ENCODE measurements at regions not wholly inside any gene's neighbourhood (a gene's known extent, or its start where the extent isn't known, plus 50 kb on each side); places are given as distances from the start of the nearest gene placed in this dataset.

GRCh38 chr12:39028382-39028781 lies 123.0 kb upstream of the CPNE8 start:
- no peak overlapping the region for H2AFZ ChIP-seq (ENCODE audit: low read depth, low read length, poor library complexity, severe bottlenecking)
- ChIA-PET CTCF (no interaction called here), POLR2A (no interaction called here), RAD21 (ENCODE audit: low non-redundant PET in 1 of 2, low total read pairs in 2 of 2, uncharacterized antibody in 2 of 2, unreplicated experiment in 2 of 2) (no interaction called here)
- H3K4me1 ChIP-seq (ENCODE audit: control insufficient read depth in 1 of 2, insufficient read depth in 2 of 2, low read length in 2 of 2) = no peaks in the 10 kb centered on the region
- intact Hi-C loops (cut with micrococcal nuclease) = loop anchor here (10.0 kb wide), 1 partner anchor 54 kb away; no protein-coding TSS in a partner anchor
- no peaks in the 10 kb centered on the region for H3K27me3 ChIP-seq (ENCODE audit: insufficient read depth, low read length)
- H3K9me3 ChIP-seq (ENCODE audit: control insufficient read depth in 1 of 2, insufficient read depth in 1 of 2, low read depth in 1 of 2, low read length in 2 of 2) = no peaks in the 10 kb centered on the region
- no peaks in the 10 kb centered on the region for H4K20me1 ChIP-seq (ENCODE audit: insufficient read depth)
- no peaks in the 10 kb centered on the region for H3K79me2 ChIP-seq (ENCODE audit: insufficient read depth, low read length)
- H3K4me2 ChIP-seq (ENCODE audit: low read length) = no peak overlapping the region
- no peak for ATAC-seq
- H3K27ac ChIP-seq (ENCODE audit: low read depth, low read length) = no peak overlapping the region
- H3K9ac ChIP-seq (ENCODE audit: low read length) = no peak overlapping the region
- no TSS peak for BruUV-seq (replicated peaks)
- H3K9me2 ChIP-seq (ENCODE audit: insufficient read depth) = no peaks in the 10 kb centered on the region
- no peak for DNase-seq (ENCODE audit: low read depth, low spot score)
- no peak overlapping the region for H3K4me3 ChIP-seq (replicated peaks in 1 of 2; ENCODE audit: low read depth in 1 of 2, low read length in 2 of 2)
- H3K36me3 ChIP-seq (ENCODE audit: control insufficient read depth in 1 of 2, insufficient read depth in 2 of 2, low read length in 2 of 2) = no peaks in the 10 kb centered on the region
- no peak for TF ChIP-seq SIN3A (IDR thresholded peaks at IDR 0.05; ENCODE audit: low read depth)
- no peak for TF ChIP-seq YY1 (IDR thresholded peaks at IDR 0.05; ENCODE audit: extremely low read depth, insufficient replicate concordance, low read depth, low read length)
- no peak for TF ChIP-seq CEBPB (IDR thresholded peaks at IDR 0.05; ENCODE audit: low read depth)
- TF ChIP-seq EZH2 (IDR thresholded peaks at IDR 0.05) = no peak
- no peak for TF ChIP-seq ATF3 (IDR thresholded peaks at IDR 0.05)
- no peak for TF ChIP-seq RAD21 (IDR thresholded peaks at IDR 0.05; ENCODE audit: low read depth)
- TF ChIP-seq, protein P1, sequence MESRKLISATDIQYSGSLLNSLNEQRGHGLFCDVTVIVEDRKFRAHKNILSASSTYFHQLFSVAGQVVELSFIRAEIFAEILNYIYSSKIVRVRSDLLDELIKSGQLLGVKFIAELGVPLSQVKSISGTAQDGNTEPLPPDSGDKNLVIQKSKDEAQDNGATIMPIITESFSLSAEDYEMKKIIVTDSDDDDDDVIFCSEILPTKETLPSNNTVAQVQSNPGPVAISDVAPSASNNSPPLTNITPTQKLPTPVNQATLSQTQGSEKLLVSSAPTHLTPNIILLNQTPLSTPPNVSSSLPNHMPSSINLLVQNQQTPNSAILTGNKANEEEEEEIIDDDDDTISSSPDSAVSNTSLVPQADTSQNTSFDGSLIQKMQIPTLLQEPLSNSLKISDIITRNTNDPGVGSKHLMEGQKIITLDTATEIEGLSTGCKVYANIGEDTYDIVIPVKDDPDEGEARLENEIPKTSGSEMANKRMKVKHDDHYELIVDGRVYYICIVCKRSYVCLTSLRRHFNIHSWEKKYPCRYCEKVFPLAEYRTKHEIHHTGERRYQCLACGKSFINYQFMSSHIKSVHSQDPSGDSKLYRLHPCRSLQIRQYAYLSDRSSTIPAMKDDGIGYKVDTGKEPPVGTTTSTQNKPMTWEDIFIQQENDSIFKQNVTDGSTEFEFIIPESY (IDR thresholded peaks at IDR 0.05; ENCODE audit: extremely low read depth, insufficient replicate concordance, low read length) = no peak
- no peak for TF ChIP-seq EZH2phosphoT487 (IDR thresholded peaks at IDR 0.05; ENCODE audit: borderline replicate concordance)
- TF ChIP-seq ELF1 (IDR thresholded peaks at IDR 0.05; ENCODE audit: borderline replicate concordance, low read depth) = no peak
- TF ChIP-seq, protein P2, sequence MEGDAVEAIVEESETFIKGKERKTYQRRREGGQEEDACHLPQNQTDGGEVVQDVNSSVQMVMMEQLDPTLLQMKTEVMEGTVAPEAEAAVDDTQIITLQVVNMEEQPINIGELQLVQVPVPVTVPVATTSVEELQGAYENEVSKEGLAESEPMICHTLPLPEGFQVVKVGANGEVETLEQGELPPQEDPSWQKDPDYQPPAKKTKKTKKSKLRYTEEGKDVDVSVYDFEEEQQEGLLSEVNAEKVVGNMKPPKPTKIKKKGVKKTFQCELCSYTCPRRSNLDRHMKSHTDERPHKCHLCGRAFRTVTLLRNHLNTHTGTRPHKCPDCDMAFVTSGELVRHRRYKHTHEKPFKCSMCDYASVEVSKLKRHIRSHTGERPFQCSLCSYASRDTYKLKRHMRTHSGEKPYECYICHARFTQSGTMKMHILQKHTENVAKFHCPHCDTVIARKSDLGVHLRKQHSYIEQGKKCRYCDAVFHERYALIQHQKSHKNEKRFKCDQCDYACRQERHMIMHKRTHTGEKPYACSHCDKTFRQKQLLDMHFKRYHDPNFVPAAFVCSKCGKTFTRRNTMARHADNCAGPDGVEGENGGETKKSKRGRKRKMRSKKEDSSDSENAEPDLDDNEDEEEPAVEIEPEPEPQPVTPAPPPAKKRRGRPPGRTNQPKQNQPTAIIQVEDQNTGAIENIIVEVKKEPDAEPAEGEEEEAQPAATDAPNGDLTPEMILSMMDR (IDR thresholded peaks at IDR 0.05 in 2 of 3, conservative IDR thresholded peaks at IDR 0.05 in 1 of 3; ENCODE audit: borderline replicate concordance in 1 of 3, insufficient read depth in 1 of 3, low read depth in 2 of 3, low read length in 2 of 3) = no peak
